Right atrium auricular region (tissue), 2 donors: ENCODE measurements at regions not wholly inside any gene's neighbourhood (a gene's known extent, or its start where the extent isn't known, plus 50 kb on each side); places are given as distances from the start of the nearest gene placed in this dataset.

Source experiments
- DNase-seq: peaks from one replicate; pipeline ENCODE4 v3.0.0-alpha.2; 2019; ENCODE audit warnings: low spot score
- H3K27ac ChIP-seq, 2 donors: fragments of 200-600 bp; sonication (generic); 1 replicate in 1 of 2; 2 replicates in 1 of 2; pipeline ENCODE4 v1.5.1; 2016 to 2019
- H3K27me3 ChIP-seq, 2 donors: fragments of 200-600 bp; sonication (generic); one replicate each; pipeline versions ENCODE4 v1.5.1 to v1.6.0; 2017 to 2019
- H3K36me3 ChIP-seq: fragments of 200-600 bp; sonication (generic); one replicate; pipeline ENCODE4 v1.5.1; 2016
- H3K4me1 ChIP-seq, 2 donors: fragments of 200-600 bp; sonication (generic); one replicate each; pipeline versions ENCODE4 v1.5.1 to v1.6.0; 2017 to 2019
- H3K4me3 ChIP-seq, 2 donors: fragments of 200-600 bp; sonication (generic); 1 replicate in 1 of 2; 2 replicates in 1 of 2; pipeline ENCODE4 v1.5.1; 2017 to 2019; ENCODE audit warnings: mild to moderate bottlenecking in 1 of 2, moderate library complexity in 1 of 2
- H3K9me3 ChIP-seq, 2 donors: fragments of 200-600 bp; sonication (generic); one replicate each; pipeline ENCODE4 v1.5.1; 2019
- TF ChIP-seq, protein P1 (sequence below), 2 donors: fragments of 200-600 bp; sonication (generic); IDR thresholded peaks; one replicate each; pipeline ENCODE4 v1.5.1; 2019; ENCODE audit warnings: antibody characterized with exemption in 2 of 2

DNA sequence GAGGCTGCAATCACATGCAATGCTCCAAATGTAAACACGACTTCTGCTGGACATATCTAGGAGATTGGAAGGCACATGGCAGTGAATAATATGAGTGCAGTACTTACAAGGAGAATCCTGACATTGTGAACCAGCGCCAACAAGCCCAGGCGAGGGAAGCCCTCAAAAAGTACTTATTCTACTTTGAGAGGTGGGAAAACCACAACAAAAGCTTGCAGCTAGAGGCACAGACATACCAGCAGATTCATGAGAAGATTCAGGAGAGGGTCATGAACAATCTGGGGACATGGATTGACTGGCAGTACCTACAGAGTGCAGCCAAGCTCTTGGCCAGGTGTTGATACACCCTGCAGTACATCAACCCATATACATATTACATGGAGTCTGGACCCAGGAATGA, 475.7 kb upstream of the CDH2 start:
- Histone ChIP-seq H3K9me3 (no peaks in the 10 kb centered on the region), H3K27me3 (no peaks in the 10 kb centered on the region), H3K36me3 (no peaks in the 10 kb centered on the region), H3K4me3 (no peak overlapping the region), H3K4me1 (no peaks in the 10 kb centered on the region), H3K27ac (no peak overlapping the region)
- TF ChIP-seq, protein P1, sequence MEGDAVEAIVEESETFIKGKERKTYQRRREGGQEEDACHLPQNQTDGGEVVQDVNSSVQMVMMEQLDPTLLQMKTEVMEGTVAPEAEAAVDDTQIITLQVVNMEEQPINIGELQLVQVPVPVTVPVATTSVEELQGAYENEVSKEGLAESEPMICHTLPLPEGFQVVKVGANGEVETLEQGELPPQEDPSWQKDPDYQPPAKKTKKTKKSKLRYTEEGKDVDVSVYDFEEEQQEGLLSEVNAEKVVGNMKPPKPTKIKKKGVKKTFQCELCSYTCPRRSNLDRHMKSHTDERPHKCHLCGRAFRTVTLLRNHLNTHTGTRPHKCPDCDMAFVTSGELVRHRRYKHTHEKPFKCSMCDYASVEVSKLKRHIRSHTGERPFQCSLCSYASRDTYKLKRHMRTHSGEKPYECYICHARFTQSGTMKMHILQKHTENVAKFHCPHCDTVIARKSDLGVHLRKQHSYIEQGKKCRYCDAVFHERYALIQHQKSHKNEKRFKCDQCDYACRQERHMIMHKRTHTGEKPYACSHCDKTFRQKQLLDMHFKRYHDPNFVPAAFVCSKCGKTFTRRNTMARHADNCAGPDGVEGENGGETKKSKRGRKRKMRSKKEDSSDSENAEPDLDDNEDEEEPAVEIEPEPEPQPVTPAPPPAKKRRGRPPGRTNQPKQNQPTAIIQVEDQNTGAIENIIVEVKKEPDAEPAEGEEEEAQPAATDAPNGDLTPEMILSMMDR (IDR thresholded peaks at IDR 0.05), result no peak
- no peak for DNase-seq

DNA sequence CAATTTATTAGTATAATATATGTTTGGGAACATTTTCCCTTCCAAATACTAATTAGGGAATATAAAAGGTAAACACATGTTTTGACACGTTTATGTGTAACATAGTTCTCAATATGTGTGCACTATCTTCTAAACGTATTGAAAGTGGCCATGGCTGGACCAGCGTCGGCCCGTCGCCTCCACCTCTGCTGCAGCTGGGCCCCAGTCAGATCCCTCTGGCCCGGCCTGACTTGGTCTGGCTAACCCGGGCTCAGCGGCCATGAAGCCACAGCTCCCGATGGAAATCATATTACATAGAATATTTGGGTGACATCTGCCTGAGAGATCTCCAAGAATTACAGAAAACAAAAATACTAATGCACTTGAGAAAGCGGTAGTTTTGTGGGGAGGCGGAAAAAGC, 474.4 kb upstream of the CDH2 start:
- no peak for DNase-seq
- no peak overlapping the region for H3K4me3 ChIP-seq
- H3K9me3 ChIP-seq, result no peaks in the 10 kb centered on the region
- TF ChIP-seq, protein P1 (IDR thresholded peaks at IDR 0.05), result no peak
- H3K27ac ChIP-seq, result no peak overlapping the region
- no peaks in the 10 kb centered on the region for H3K4me1 ChIP-seq
- H3K27me3 ChIP-seq, result no peaks in the 10 kb centered on the region
- no peaks in the 10 kb centered on the region for H3K36me3 ChIP-seq

DNA sequence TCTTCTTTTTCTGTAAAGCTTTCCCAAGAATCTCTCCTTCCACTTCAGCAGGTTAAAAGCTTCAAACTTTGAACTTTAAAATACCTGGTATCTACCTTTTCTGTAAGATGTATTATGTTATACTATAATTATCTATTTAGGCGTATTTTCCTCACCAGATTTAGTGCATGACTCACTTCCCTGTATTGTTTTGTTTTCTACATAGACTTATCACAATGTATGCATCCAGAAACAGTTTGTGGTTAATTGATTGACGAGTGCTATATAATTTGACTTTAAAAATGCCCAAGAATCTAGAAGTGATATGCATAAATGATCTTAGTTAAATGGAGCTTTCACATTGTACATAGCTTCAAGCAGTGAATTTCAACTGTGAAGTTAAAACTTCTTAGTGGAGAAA, 473.9 kb upstream of the CDH2 start:
- Histone ChIP-seq H3K9me3 (no peaks in the 10 kb centered on the region), H3K36me3 (no peaks in the 10 kb centered on the region), H3K4me3 (no peak overlapping the region), H3K27me3 (no peaks in the 10 kb centered on the region), H3K4me1 (no peaks in the 10 kb centered on the region), H3K27ac (no peak overlapping the region)
- no peak for DNase-seq
- TF ChIP-seq, protein P1 (IDR thresholded peaks at IDR 0.05), result no peak

DNA sequence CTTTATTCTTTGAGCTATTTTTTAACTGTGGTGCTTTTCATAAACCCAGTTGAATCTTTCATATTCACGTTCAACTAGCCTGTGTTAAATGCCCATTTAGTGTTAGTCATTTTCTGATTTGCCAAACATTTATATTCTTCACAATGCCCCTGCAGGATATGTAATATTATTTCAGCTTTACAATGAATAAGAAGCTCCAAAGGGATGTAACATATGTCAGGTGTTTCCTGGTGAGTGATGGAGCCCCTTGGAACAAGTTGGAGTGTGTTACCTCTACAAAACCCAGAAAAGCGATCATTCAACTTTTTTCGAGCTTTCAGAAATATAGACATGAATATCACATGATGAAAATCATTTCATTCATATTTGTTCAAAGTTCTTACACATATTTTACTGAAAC, 471.0 kb upstream of the CDH2 start:
- H3K4me3 ChIP-seq, result no peak overlapping the region
- no peaks in the 10 kb centered on the region for H3K36me3 ChIP-seq
- TF ChIP-seq, protein P1 (IDR thresholded peaks at IDR 0.05), result no peak
- no peaks in the 10 kb centered on the region for H3K4me1 ChIP-seq
- DNase-seq, result no peak
- H3K27ac ChIP-seq, result no peak overlapping the region
- H3K9me3 ChIP-seq, result no peaks in the 10 kb centered on the region
- no peaks in the 10 kb centered on the region for H3K27me3 ChIP-seq

DNA sequence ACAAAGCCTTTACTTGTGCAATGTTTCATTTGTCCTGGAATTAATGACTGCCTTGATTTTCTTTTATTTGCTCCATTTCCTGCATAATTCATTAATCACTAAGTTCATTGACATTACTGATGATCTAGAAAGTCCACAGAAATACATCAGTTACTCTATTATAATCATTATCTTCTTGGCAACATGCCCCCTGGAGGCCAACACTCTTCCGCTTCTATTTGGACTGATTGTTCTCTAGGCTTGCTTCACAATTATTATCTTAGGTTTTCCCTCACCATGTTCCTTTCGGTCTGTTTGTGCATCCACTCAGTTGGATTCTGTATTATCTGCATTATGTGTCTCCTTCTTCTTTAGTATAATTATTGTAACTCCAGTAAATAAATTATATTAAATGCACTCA, 461.0 kb upstream of the CDH2 start:
- H3K9me3 ChIP-seq, result no peaks in the 10 kb centered on the region
- no peak for DNase-seq
- TF ChIP-seq, protein P1 (IDR thresholded peaks at IDR 0.05), result no peak
- H3K27ac ChIP-seq, result no peak overlapping the region
- no peaks in the 10 kb centered on the region for H3K4me1 ChIP-seq
- no peak overlapping the region for H3K4me3 ChIP-seq
- H3K36me3 ChIP-seq, result no peaks in the 10 kb centered on the region
- no peaks in the 10 kb centered on the region for H3K27me3 ChIP-seq

DNA sequence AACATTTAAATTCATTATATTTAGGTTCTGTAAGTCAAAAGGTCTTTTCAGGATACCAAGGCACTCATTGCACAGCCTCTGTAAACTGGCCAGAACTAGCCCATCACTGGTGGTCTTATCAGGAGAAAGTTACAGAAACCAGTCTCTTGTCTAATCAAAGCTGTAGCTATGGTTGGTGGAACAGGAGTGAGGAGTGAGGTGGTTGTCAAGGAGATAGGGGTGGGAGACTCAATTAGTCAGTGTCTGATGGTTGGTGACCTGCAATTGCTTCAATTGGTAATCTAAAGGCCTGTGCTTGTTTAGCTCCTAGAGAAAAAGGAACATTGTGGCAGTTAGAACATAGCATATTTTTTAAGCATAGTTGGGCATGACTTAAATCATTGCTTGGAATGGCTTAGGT, 458.6 kb upstream of the CDH2 start:
- DNase-seq, result no peak
- TF ChIP-seq, protein P1 (IDR thresholded peaks at IDR 0.05), result no peak
- H3K4me3 ChIP-seq, result no peak overlapping the region
- H3K27ac ChIP-seq, result no peak overlapping the region
- H3K36me3 ChIP-seq, result no peaks in the 10 kb centered on the region
- no peaks in the 10 kb centered on the region for H3K27me3 ChIP-seq
- no peaks in the 10 kb centered on the region for H3K4me1 ChIP-seq
- no peaks in the 10 kb centered on the region for H3K9me3 ChIP-seq
